Type B pancreatic cell (in vitro differentiated cells): ENCODE measurements at regions not wholly inside any gene's neighbourhood (a gene's known extent, or its start where the extent isn't known, plus 50 kb on each side); places are given as distances from the start of the nearest gene placed in this dataset.

Experiments
- DNase-seq: peaks from one replicate; pipeline ENCODE4 v3.0.0; 2021; ENCODE audit warnings: mixed read lengths; ENCODE audit not compliant: unreplicated experiment; ENCODE audit errors: extremely low spot score
- H3K27ac Mint-ChIP-seq: 2 replicates; pipeline ENCODE4 v1.8.0; 2021; ENCODE audit warnings: mild to moderate bottlenecking, mixed read lengths
- H3K27me3 Mint-ChIP-seq: 2 replicates; pipeline ENCODE4 v1.8.0; 2021; ENCODE audit warnings: mixed read lengths
- H3K36me3 Mint-ChIP-seq: 2 replicates; pipeline ENCODE4 v1.8.0; 2021; ENCODE audit warnings: mixed read lengths
- H3K4me1 Mint-ChIP-seq: one replicate; pipeline ENCODE4 v1.8.0; 2021; ENCODE audit warnings: mixed read lengths; ENCODE audit not compliant: unreplicated experiment
- H3K4me3 Mint-ChIP-seq: 2 replicates; pipeline ENCODE4 v1.8.0; 2021; ENCODE audit warnings: mild to moderate bottlenecking, mixed read lengths
- H3K9me3 Mint-ChIP-seq: 2 replicates; pipeline ENCODE4 v1.8.0; 2021; ENCODE audit warnings: mixed read lengths
- TF ChIP-seq, protein P1 (sequence below): fragments of 200-600 bp; sonication (generic); conservative IDR thresholded peaks from 2 replicates; pipeline ENCODE4 v1.5.0; 2021; ENCODE audit warnings: antibody characterized with exemption, mild to moderate bottlenecking

DNA sequence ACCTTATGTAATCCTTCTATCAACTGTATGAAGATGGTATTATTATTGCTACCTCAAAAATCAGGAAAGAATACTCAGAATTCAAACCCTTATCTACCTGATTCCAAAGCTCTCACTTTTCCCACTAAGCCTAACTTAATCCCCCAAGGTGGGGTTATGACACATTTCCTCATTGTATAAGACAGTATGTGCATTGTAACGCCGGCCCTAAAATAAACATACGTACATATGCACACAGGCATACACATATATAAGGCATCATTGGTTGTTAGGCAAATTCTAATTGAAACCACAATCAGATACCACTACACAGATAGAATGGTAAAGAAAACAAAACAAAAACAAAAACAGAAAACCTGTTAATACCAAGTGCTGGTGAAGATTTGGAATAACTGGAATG is 556.5 kb downstream of the INHBA start:
- Mint-ChIP-seq H3K4me3 (no peak overlapping the region), H3K27ac (no peak overlapping the region), H3K36me3 (no peaks in the 10 kb centered on the region), H3K27me3 (no peaks in the 10 kb centered on the region), H3K9me3 (peaks cover 5% of the 10 kb centered on the region), H3K4me1 (peaks cover 27% of the 10 kb centered on the region)
- DNase-seq: no peak
- TF ChIP-seq, protein P1, sequence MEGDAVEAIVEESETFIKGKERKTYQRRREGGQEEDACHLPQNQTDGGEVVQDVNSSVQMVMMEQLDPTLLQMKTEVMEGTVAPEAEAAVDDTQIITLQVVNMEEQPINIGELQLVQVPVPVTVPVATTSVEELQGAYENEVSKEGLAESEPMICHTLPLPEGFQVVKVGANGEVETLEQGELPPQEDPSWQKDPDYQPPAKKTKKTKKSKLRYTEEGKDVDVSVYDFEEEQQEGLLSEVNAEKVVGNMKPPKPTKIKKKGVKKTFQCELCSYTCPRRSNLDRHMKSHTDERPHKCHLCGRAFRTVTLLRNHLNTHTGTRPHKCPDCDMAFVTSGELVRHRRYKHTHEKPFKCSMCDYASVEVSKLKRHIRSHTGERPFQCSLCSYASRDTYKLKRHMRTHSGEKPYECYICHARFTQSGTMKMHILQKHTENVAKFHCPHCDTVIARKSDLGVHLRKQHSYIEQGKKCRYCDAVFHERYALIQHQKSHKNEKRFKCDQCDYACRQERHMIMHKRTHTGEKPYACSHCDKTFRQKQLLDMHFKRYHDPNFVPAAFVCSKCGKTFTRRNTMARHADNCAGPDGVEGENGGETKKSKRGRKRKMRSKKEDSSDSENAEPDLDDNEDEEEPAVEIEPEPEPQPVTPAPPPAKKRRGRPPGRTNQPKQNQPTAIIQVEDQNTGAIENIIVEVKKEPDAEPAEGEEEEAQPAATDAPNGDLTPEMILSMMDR: no peak

DNA sequence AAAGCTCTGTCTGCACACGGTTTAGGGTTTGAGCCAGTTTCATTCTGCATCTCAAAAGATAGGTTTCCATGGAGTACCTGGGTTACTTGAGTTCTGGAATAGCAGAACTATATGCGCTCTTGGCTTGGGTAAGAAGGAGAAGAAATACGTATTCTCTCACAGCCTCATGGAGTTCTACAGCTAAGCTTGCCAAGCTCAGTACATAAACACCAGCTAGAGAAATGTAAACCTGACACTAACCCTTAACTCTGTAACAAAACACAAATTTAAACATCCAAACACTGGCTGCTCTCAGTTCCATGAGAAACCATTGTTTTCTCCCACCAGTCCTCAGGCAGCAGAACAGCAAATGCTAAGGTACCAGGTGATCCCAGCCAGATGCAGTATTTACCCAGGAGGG is 557.2 kb downstream of the INHBA start:
- H3K27me3 Mint-ChIP-seq: no peaks in the 10 kb centered on the region
- H3K4me3 Mint-ChIP-seq: no peak overlapping the region
- H3K9me3 Mint-ChIP-seq: peaks cover 5% of the 10 kb centered on the region
- H3K4me1 Mint-ChIP-seq: peaks cover 27% of the 10 kb centered on the region
- DNase-seq: no peak
- TF ChIP-seq, protein P1: no peak
- no peak overlapping the region for H3K27ac Mint-ChIP-seq
- no peaks in the 10 kb centered on the region for H3K36me3 Mint-ChIP-seq

DNA sequence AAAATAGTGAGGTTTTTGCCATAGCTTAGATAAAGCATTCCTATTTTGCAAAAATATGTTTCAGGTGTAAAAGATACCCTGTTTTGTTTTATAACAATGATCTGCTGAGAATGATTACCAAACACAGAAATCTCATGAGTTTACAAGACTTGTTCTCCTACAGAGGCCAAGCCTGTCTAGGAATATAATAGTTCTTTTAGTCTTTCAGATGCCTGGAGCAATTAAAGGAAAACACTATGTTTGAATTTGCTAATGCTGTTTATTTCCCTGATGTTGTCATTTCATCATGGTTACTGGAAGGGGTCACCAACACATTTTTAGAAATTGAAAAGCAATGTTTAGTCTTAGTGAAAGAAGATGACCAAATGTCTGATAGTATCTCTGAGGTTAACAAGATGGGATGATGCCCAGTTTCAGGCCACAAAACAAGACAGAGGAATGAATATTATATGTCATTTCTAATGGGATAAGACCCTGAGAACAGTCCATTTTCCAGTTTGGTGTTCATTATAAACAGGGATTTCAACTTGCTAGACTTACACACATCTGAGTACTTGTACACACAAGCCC is 559.9 kb downstream of the INHBA start:
- TF ChIP-seq, protein P1: no peak
- Mint-ChIP-seq H3K4me1 (peaks cover 20% of the 10 kb centered on the region), H3K36me3 (no peaks in the 10 kb centered on the region), H3K4me3 (no peak overlapping the region), H3K27me3 (no peaks in the 10 kb centered on the region), H3K9me3 (peaks cover 5% of the 10 kb centered on the region), H3K27ac (no peak overlapping the region)
- no peak for DNase-seq

DNA sequence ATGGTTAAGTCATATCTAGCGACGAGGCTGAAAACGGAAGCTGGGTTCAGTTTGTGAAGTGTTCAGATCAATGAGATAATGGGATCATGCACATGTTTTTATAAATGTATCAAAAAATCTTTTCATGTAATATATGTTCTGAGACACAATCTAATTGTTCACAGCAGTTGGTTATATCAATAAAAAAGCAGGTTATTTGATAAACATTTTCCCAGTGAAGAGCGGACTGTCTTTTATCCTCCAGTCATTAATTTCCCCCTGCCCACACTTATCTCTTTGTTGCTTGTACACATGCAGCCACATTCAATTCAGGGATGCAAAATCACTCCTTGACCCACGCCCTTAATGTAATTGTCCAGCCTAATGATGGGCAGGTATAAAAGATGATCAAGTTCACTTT is 563.1 kb downstream of the INHBA start:
- DNase-seq: no peak
- TF ChIP-seq, protein P1: no peak
- H3K9me3 Mint-ChIP-seq: no peaks in the 10 kb centered on the region
- H3K4me1 Mint-ChIP-seq: peaks cover 7% of the 10 kb centered on the region
- no peak overlapping the region for H3K27ac Mint-ChIP-seq
- no peaks in the 10 kb centered on the region for H3K36me3 Mint-ChIP-seq
- H3K27me3 Mint-ChIP-seq: no peaks in the 10 kb centered on the region
- H3K4me3 Mint-ChIP-seq: no peak overlapping the region

DNA sequence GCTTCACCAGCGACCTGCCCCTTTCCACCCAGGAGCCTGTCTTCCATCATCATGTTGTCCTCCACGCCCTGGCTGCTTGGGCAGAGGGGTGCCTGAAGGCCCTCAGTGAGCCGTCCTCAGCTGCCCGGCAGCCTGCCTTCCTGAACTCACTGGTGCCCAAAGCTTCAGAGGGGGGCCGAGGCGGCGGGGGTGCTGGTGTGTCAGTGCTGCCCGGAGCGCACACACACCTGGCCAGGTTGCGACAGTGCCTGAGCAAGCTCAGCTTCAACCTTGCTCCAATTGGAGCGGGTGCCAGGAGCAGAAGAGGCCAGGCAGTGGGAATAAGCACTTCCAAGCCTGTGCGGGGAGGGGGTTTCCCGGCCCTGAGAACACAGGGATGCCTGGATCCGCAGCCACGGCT is 566.3 kb downstream of the INHBA start:
- Mint-ChIP-seq H3K4me3 (no peak overlapping the region), H3K27me3 (no peaks in the 10 kb centered on the region), H3K27ac (no peak overlapping the region), H3K36me3 (no peaks in the 10 kb centered on the region), H3K4me1 (peaks cover 13% of the 10 kb centered on the region), H3K9me3 (no peaks in the 10 kb centered on the region)
- no peak for DNase-seq
- TF ChIP-seq, protein P1: no peak

DNA sequence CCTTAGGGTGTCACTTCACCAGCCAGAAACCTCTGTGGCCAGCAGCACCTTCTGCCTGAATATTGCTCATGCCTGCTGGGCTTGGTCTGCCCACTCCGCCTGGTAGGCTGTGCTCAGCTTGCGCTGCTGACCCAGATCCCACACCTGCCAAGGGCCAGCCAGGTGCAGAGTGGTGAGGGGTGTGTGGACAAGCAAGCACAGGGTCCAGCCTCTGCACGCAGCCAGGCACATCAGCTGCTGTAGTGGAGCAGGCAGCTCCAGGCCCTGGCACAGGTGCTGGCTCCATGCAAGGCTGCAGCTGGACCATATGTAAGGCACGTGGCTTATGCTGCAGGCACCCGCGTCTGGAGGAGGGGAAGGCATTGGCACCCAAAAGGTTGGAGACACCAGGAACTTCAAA is 567.4 kb downstream of the INHBA start:
- no peaks in the 10 kb centered on the region for H3K9me3 Mint-ChIP-seq
- no peaks in the 10 kb centered on the region for H3K27me3 Mint-ChIP-seq
- H3K4me3 Mint-ChIP-seq: no peak overlapping the region
- H3K27ac Mint-ChIP-seq: no peak overlapping the region
- no peak for DNase-seq
- H3K36me3 Mint-ChIP-seq: no peaks in the 10 kb centered on the region
- peaks cover 13% of the 10 kb centered on the region for H3K4me1 Mint-ChIP-seq
- TF ChIP-seq, protein P1: no peak
